HCT116 (cell line): ENCODE measurements at regions not wholly inside any gene's neighbourhood (a gene's known extent, or its start where the extent isn't known, plus 50 kb on each side); places are given as distances from the start of the nearest gene placed in this dataset.

Source experiments
- CEBPB ChIP-seq: IDR thresholded peaks from 2 replicates; pipeline ENCODE4 v1.6.1; 2012; ENCODE audit warnings: low read depth
- EGR1 ChIP-seq: IDR thresholded peaks from 2 replicates; pipeline ENCODE4 v1.6.1; 2012; ENCODE audit warnings: low read depth
- EZH2 ChIP-seq: fragments of 200-600 bp; sonication (generic); IDR thresholded peaks from 2 replicates; pipeline ENCODE4 v1.6.1; 2017; ENCODE audit warnings: antibody characterized with exemption, mixed run types
- EZH2phosphoT487 ChIP-seq: fragments of 200-600 bp; IDR thresholded peaks from 2 replicates; pipeline ENCODE4 v1.6.1; 2018; ENCODE audit warnings: antibody characterized with exemption, borderline replicate concordance
- POLR2A ChIP-seq: IDR thresholded peaks from 2 replicates; pipeline ENCODE4 v1.7.0; 2011; ENCODE audit warnings: borderline replicate concordance; ENCODE audit not compliant: insufficient read depth, insufficient read length; ENCODE audit errors: extremely low read depth
- POLR2AphosphoS5 ChIP-seq: IDR thresholded peaks from 2 replicates; pipeline ENCODE4 v1.6.1; 2011; ENCODE audit warnings: mild to moderate bottlenecking, low read depth, low read length, moderate library complexity
- SRF ChIP-seq: IDR thresholded peaks from 2 replicates; pipeline ENCODE4 v1.6.1; 2012; ENCODE audit warnings: low read depth
- YY1 ChIP-seq: IDR thresholded peaks from 2 replicates; pipeline ENCODE4 v1.6.1; 2011; ENCODE audit warnings: low read length, low read depth, moderate library complexity, mild to moderate bottlenecking; ENCODE audit not compliant: insufficient replicate concordance; ENCODE audit errors: extremely low read depth
- TF ChIP-seq, protein P1 (sequence below), 3 experiments: fragments of 200-600 bp in 1 of 3; sonication (generic) in 1 of 3; IDR thresholded peaks in 2 of 3; conservative IDR thresholded peaks in 1 of 3; 2 replicates each; pipeline ENCODE4 v1.5.1; 2012 to 2017; ENCODE audit warnings: low read depth in 2 of 3, low read length in 2 of 3, antibody characterized with exemption in 1 of 3, borderline replicate concordance in 1 of 3, control low read depth in 1 of 3, mild to moderate bottlenecking in 1 of 3, mixed read lengths in 1 of 3, mixed run types in 1 of 3, moderate library complexity in 1 of 3; ENCODE audit not compliant: insufficient read depth in 1 of 3
- TF ChIP-seq, protein P2 (sequence below): IDR thresholded peaks from 2 replicates; pipeline ENCODE4 v1.6.1; 2012; ENCODE audit warnings: low read depth
- TF ChIP-seq, protein P3 (sequence below): IDR thresholded peaks from 2 replicates; pipeline ENCODE4 v1.6.1; 2012

- TF ChIP-seq, protein P1, sequence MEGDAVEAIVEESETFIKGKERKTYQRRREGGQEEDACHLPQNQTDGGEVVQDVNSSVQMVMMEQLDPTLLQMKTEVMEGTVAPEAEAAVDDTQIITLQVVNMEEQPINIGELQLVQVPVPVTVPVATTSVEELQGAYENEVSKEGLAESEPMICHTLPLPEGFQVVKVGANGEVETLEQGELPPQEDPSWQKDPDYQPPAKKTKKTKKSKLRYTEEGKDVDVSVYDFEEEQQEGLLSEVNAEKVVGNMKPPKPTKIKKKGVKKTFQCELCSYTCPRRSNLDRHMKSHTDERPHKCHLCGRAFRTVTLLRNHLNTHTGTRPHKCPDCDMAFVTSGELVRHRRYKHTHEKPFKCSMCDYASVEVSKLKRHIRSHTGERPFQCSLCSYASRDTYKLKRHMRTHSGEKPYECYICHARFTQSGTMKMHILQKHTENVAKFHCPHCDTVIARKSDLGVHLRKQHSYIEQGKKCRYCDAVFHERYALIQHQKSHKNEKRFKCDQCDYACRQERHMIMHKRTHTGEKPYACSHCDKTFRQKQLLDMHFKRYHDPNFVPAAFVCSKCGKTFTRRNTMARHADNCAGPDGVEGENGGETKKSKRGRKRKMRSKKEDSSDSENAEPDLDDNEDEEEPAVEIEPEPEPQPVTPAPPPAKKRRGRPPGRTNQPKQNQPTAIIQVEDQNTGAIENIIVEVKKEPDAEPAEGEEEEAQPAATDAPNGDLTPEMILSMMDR (IDR thresholded peaks at IDR 0.05 in 2 of 3, conservative IDR thresholded peaks at IDR 0.05 in 1 of 3; ENCODE audit: borderline replicate concordance in 1 of 3, insufficient read depth in 1 of 3, low read depth in 2 of 3, low read length in 2 of 3) = no peak
- TF ChIP-seq EZH2 = no peak
- TF ChIP-seq SRF = no peak
- TF ChIP-seq CEBPB = no peak
- TF ChIP-seq, protein P2, sequence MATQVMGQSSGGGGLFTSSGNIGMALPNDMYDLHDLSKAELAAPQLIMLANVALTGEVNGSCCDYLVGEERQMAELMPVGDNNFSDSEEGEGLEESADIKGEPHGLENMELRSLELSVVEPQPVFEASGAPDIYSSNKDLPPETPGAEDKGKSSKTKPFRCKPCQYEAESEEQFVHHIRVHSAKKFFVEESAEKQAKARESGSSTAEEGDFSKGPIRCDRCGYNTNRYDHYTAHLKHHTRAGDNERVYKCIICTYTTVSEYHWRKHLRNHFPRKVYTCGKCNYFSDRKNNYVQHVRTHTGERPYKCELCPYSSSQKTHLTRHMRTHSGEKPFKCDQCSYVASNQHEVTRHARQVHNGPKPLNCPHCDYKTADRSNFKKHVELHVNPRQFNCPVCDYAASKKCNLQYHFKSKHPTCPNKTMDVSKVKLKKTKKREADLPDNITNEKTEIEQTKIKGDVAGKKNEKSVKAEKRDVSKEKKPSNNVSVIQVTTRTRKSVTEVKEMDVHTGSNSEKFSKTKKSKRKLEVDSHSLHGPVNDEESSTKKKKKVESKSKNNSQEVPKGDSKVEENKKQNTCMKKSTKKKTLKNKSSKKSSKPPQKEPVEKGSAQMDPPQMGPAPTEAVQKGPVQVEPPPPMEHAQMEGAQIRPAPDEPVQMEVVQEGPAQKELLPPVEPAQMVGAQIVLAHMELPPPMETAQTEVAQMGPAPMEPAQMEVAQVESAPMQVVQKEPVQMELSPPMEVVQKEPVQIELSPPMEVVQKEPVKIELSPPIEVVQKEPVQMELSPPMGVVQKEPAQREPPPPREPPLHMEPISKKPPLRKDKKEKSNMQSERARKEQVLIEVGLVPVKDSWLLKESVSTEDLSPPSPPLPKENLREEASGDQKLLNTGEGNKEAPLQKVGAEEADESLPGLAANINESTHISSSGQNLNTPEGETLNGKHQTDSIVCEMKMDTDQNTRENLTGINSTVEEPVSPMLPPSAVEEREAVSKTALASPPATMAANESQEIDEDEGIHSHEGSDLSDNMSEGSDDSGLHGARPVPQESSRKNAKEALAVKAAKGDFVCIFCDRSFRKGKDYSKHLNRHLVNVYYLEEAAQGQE = no peak
- TF ChIP-seq YY1 = no peak
- TF ChIP-seq POLR2AphosphoS5 = no peak
- TF ChIP-seq, protein P3, sequence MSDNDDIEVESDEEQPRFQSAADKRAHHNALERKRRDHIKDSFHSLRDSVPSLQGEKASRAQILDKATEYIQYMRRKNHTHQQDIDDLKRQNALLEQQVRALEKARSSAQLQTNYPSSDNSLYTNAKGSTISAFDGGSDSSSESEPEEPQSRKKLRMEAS = no peak
- no peak for TF ChIP-seq EZH2phosphoT487
- no peak for TF ChIP-seq POLR2A
- no peak for TF ChIP-seq EGR1
These were observed 148.0 kb upstream of the SKOR2 start for GRCh38 chr18:47399475-47399874.
